ENCODE measurements at regions not wholly inside any gene's neighbourhood (a gene's known extent, or its start where the extent isn't known, plus 50 kb on each side); places are given as distances from the start of the nearest gene placed in this dataset.
A peak's percentile ranks its signal among the peaks of the same experiment; 100 is the strongest.

GRCh38 chr2:19748711-19749506, 152.9 kb downstream of the TTC32 start:
- TF ChIP-seq CTCF (IDR thresholded peaks at IDR 0.05; ENCODE audit: insufficient read depth, low read length) = no peak
- H3K4me3 ChIP-seq (ENCODE audit: low read depth, low read length) = no peak overlapping the region
- no peak for DNase-seq (ENCODE audit: low read depth)

DNA sequence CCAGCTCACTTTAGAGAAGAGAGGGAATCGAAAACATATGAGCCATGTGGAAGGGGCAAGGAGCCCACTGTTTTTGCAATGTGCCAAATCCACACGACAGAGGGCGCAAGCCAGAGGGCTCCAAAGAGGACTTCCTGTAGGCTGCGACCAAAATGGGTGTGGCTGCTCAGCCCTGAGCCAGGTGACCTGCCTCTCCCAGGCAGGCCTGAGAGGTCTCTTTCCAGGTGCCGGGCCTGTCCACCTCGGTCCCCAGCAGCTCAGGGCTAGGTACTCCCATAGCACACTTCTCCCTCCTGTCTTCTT, 153.8 kb downstream of the TTC32 start:
- no peak for DNase-seq (ENCODE audit: low read depth)
- no peak for TF ChIP-seq CTCF (IDR thresholded peaks at IDR 0.05; ENCODE audit: insufficient read depth, low read length)
- no peak overlapping the region for H3K4me3 ChIP-seq (ENCODE audit: low read depth, low read length)

GRCh38 chr2:19747310-19748072, 154.3 kb downstream of the TTC32 start:
- H3K4me3 ChIP-seq (ENCODE audit: low read depth, low read length) = no peak overlapping the region
- DNase-seq (ENCODE audit: low read depth) = peak; percentile 46
- TF ChIP-seq CTCF (IDR thresholded peaks at IDR 0.05; ENCODE audit: insufficient read depth, low read length) = no peak

GRCh38 chr2:19746611-19747309, 155.0 kb downstream of the TTC32 start:
- H3K4me3 ChIP-seq (ENCODE audit: low read depth, low read length) = no peak overlapping the region
- TF ChIP-seq CTCF (IDR thresholded peaks at IDR 0.05; ENCODE audit: insufficient read depth, low read length) = peak; percentile 42
- peak; percentile 17 for DNase-seq (ENCODE audit: low read depth)

DNA sequence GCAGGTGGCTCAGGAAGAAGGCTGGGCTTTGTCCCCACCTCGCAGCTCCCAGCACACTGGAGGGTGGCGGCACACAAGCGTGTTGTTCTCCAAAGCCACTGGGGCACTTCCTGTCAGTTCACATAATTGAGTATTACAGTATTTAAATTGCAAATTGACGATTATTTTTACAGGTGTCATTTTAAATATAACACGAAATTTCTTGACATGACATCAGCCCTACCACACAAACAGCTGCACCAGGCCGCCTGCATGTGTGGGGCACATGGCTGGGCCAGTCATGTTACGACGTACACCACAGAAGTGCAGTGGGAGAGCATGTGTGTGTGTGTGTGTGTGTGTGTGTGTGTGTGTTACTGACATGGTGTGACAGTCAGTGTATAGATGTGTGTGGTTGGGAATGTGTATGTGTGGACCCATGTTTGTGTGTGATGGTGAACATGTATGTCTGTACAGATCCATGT, 155.6 kb downstream of the TTC32 start:
- DNase-seq (ENCODE audit: low read depth) = no peak
- no peak overlapping the region for H3K4me3 ChIP-seq (ENCODE audit: low read depth, low read length)
- no peak for TF ChIP-seq CTCF (IDR thresholded peaks at IDR 0.05; ENCODE audit: insufficient read depth, low read length)

GRCh38 chr2:19745318-19746136, 156.3 kb downstream of the TTC32 start:
- no peak for DNase-seq (ENCODE audit: low read depth)
- no peak for TF ChIP-seq CTCF (IDR thresholded peaks at IDR 0.05; ENCODE audit: insufficient read depth, low read length)
- no peak overlapping the region for H3K4me3 ChIP-seq (ENCODE audit: low read depth, low read length)

Data from fibroblast of the aortic adventitia (primary cell).